Left kidney (tissue), 1 donor: ENCODE measurements at regions not wholly inside any gene's neighbourhood (a gene's known extent, or its start where the extent isn't known, plus 50 kb on each side); places are given as distances from the start of the nearest gene placed in this dataset.

Source experiments
- DNase-seq: peaks from one replicate; pipeline ENCODE4 v3.0.0-alpha.2; 2013

GRCh38 chr5:164027738-164028137 lies 522.3 kb downstream of the MAT2B start:
- no peak for DNase-seq

DNA sequence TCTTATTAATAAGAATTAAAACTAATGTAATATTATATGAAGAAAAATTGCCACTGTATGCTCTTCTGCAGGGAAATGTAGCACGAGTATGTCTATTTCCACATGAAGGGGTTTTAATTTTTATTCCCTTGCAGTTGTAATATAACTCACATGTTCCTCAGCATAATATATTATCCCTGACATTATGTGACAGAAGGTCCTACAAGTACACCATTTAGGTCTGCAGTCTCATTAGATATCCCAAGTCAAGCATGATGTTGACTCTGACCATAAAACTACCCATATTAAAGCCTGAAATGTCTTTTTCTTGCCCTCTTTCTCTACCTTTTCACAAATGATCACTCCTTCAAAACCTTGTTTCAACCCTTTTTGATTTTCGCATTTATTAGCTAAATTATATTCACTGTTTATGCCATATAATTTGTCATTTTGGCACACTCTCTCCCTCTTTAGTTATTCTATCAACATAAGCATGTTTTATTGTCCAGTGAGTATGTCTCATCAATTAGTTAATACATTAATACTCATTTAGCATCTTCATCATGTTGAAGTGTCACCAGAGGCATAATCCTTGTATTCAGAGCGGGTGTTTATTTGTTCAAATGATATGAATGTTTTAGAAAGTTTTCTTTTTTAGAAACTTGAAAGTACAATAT lies 532.8 kb downstream of the MAT2B start:
- DNase-seq = no peak

DNA sequence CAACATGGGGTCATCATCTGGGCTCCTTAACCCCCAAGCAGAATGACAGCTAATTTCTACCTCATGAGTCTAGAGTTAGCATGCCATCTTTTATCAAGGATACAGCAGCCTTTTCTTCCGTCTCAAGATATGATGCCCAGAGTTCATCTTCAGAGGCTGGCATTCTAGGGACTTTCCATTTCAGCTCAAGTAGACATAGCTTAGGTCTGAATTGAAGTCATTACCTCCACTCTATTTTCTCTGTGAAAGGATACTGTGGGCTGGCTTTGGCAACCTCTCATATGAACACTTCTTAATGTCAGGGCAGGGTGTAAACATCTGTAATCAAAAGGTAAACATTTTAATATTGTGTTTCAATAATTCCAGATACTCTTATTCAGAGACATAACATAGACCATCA lies 535.7 kb downstream of the MAT2B start:
- DNase-seq = no peak

DNA sequence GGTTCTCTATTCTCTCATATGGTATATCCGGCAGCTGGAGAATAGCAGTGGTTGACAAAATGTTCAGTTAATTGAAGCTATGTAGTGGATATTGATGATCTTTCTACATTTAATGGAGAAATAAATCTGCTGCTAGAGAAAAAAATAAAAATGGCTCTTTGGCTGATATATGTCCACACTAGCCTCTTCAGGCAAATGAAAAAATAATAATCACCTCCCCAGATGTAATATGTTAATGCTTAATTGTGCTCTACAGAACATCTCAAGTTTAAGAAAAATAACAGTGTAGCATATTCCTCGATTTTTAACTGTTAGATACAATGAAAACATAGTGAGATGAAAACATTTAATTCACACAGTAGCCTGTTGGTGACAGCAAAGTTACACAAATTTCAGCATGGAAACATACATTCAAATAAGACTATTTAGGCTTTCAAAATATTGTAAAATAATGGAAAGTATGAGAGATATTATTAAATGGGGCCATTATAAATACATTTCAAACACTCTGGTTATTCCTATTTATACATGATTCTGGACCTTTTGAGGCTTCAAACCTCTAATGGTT lies 543.0 kb downstream of the MAT2B start:
- DNase-seq = no peak

DNA sequence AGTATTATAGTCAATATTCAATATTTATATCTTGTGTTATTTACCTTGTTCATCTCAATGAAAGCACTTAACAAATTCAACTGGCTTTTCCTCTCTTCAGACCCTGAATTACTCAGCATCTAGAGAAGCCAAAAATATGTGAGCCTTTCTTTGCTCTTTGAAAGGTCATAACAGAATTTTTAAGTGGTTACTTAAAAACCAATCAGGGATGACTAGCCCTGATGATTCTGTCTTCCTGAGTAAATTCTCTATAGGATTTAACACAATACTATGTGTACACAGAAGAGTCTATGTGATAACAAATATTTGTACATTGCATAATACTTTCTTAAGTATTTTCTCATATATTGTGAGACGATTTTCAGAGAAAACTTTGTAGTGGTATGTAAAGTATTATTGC lies 546.3 kb downstream of the MAT2B start:
- no peak for DNase-seq

DNA sequence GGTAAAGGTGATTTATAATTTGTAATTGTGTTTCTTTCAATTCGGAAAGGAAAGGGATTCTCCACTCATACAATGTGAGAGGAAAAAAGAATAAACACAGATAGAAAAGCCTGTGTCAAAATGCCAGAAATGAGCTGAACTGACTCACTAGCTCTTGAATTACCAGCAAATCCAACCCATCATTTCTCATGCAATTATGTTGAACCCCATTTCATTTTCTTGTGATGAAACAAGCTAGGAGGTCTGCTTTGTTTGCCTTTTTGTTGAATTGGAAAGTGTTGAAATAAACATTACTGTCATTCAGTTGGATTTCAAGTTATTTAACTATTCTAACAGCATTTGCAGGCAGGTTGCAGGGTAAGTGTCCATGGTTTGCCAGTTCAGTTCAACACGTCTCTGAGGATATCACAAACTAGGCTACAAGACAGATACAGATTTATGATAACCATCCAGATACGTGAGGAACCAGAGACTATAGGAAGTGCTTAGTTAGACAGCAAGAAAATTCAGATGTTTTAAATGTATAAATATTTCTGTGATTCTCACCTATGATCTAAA lies 547.2 kb downstream of the MAT2B start:
- DNase-seq = no peak

DNA sequence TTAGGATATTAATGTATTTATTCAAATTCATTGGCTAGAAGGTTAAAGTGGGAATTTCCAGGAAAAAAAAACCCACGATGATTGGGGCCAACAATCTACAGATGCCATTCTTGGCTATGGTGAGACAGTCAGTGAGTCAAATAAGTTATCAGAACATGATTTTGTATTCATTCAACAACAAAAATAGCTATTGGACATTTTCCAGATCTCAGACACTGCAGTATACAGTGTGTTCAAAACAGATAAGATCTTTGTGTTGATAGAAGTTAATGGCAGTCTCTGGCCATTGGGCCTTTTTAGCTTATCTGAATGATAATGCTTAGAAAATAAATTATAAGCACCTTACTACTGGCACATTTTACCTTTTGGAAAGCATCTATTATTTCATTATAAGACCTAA lies 547.7 kb downstream of the MAT2B start:
- no peak for DNase-seq

DNA sequence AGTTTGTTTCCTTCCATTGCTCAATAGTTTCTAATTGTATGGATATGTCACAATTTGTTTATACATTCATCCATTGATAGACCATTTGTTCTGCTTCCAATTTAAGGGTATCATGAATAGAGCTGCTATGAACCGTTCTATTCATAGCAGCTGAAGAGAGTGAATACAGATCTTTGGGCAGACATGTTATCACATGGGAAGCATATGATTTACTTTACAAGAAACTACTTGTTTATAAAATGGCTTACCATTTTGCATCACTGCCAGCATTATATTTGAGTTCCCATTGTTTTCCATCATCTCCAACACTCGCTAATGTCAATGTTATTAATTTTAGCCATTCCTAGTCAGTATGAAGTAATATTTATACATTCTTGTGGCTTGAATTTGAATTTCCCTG lies 549.0 kb downstream of the MAT2B start:
- DNase-seq = no peak

DNA sequence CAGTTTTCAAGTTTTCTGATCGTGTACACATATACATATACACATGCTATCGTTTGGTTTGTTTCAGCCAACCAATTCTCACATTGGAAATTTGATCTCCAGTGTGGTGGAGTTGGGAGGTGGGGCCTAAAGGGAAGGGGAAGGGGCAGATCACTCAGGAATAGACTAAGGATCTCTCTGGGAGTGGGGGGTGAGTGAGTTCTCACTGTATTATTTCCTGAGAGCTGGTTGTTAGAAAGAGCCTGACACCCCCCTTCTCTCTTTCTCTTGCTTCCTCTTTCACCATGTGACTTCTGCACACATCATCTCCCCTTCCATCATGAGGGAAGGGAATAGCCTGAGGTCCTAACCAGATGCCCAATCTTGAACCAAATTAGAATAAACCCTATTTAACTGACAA lies 551.7 kb downstream of the MAT2B start:
- DNase-seq = no peak

DNA sequence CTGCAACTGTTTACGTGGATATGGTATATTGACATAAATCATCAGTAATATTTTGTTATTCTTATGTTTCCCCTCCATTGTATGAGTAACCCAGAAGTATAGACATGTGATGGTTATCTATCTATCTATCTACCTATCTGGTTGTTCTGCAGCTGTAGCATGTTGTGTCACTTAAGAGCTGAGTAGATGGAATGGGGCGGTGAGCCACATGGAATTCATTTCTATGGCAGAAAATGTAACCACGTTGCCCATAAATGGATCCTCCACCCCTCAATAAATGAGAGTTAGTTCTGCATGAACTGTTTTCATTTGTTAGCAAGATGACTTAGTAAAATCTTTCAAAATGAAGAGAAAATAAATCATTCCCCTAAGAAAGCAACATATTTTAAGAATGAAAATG lies 553.2 kb downstream of the MAT2B start:
- no peak for DNase-seq

DNA sequence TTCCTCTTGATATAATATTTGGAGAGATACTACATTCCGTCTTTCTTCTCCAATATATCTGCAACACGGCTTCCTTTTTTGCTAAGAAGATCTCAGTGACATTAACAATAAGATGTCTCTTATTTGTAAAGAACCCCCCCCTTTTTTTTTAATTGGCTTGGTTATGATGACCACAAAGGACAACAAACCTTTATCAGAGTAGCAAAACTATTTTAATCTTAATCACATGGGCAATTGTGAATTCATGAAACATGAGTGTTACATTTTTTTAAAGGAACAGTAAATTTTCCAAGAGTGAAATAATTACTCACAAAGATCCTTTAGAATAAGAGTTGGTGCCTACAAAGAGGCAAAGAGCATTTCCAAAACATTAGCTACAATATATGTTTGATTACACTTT lies 554.1 kb downstream of the MAT2B start:
- DNase-seq = no peak

- DNase-seq = no peak
These were observed 555.5 kb downstream of the MAT2B start for GRCh38 chr5:164060786-164061355.

- DNase-seq = no peak
These were observed 556.9 kb downstream of the MAT2B start for GRCh38 chr5:164062304-164062703.

GRCh38 chr5:164065266-164065665 lies 559.8 kb downstream of the MAT2B start:
- no peak for DNase-seq

DNA sequence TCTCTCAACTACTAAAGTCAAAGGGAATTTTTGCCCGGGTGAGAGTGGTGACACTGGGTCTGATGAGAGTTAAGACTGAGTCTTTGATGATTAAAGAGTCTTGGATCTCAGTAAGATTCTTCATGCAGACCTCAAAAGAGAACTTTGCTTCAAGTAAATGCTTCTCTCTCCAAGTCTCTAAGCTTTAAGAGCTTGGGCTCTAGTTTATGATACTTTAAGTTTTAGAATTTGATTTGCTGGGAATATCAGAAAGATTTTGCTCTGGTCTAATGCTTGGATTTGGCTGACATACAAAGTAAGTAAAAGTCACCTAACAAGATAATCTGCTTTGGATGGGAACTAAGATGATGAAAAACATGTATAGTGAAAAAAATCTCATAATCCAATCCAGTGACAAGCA lies 566.3 kb downstream of the MAT2B start:
- no peak for DNase-seq

GRCh38 chr5:164073081-164073480 lies 567.7 kb downstream of the MAT2B start:
- DNase-seq = no peak

GRCh38 chr5:164076556-164076955 lies 571.1 kb downstream of the MAT2B start:
- no peak for DNase-seq

DNA sequence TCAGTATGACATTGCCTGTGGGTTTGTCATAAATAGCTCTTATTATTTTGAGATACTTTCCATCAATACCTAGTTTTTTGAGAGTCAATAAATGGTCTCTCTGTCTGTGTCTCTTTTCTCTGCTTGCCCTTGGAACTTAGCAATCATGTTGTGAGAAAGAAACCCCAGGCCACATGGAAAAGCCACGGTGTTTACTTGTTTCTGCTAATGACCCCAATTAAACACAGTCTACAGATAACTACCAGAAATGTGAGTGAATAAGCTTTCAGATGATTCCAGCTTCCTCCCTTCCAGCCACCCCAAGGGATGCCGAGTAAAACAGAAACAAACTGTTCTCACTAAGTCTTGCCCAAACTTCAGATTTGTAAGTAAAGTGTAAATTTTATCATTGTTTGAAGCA lies 584.9 kb downstream of the MAT2B start:
- no peak for DNase-seq

DNA sequence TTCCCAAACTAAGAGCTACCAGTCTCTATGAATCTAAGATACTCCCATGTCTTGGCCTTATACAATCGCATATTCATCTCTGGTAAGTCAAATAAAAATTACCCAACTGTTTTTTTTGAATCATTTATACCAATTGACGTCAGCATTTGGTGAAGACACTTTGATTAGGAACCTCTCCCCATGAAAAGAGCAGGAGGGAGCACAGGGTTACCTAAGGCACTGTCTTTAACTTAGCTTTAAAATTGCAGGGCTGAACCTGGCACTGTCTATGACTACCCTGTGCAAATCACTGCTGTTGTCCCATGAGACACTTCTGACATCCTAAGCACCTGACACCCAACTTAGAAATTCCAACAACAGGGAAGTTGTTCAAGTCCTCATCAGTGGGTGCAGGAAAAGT lies 586.4 kb downstream of the MAT2B start:
- no peak for DNase-seq

GRCh38 chr5:164094291-164094690 lies 588.9 kb downstream of the MAT2B start:
- no peak for DNase-seq

DNA sequence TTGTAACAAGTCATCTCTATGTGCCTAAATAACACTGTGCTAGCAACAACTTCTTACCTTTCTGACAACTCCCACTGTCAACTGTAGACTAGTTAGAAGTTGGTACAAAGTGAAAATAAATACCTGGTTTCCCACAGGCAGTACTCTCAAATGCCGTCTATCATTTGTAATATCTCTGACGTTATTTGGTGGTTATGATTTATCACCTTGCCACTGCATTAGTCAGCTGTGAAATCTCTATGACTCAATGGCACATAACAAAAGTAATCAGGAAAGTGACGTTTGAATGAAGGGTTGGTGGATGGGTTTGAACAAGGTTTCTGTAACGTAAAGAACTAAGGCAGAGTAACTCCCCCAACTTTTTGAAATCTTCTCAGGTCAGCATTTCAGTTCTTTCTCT lies 592.3 kb downstream of the MAT2B start:
- DNase-seq = no peak

GRCh38 chr5:164098531-164098930 lies 593.1 kb downstream of the MAT2B start:
- DNase-seq = no peak

- DNase-seq = no peak
These were observed 593.6 kb downstream of the MAT2B start for GRCh38 chr5:164098979-164099378.

GRCh38 chr5:164115420-164115819 lies 610.0 kb downstream of the MAT2B start:
- DNase-seq = no peak
